Upper lobe of left lung (tissue), 4 donors: ENCODE measurements at regions not wholly inside any gene's neighbourhood (a gene's known extent, or its start where the extent isn't known, plus 50 kb on each side); places are given as distances from the start of the nearest gene placed in this dataset.

Source experiments
- EP300 ChIP-seq, 4 donors: sonication (generic); formaldehyde crosslinking; IDR thresholded peaks; one replicate each; pipeline ENCODE4 v1.5.1; 2017; ENCODE audit warnings: antibody characterized with exemption in 4 of 4, control low read depth in 2 of 4
- POLR2A ChIP-seq, 4 donors: fragments of 450-650 bp; IDR thresholded peaks; one replicate each; pipeline ENCODE4 v1.5.1; 2016 to 2017; ENCODE audit warnings: antibody characterized with exemption in 4 of 4, mild to moderate bottlenecking in 2 of 4
- POLR2AphosphoS5 ChIP-seq, 2 donors: sonication (generic); formaldehyde crosslinking; IDR thresholded peaks; one replicate each; pipeline ENCODE4 v1.5.1; 2017; ENCODE audit warnings: antibody characterized with exemption in 2 of 2
- TF ChIP-seq, protein P1 (sequence below), 6 experiments: fragments of 450-650 bp in 4 of 6; fragments of 200-600 bp in 2 of 6; sonication (generic) in 2 of 6; IDR thresholded peaks; one replicate each; pipeline ENCODE4 v1.5.1; 2016 to 2019; ENCODE audit warnings: antibody characterized with exemption in 6 of 6

DNA sequence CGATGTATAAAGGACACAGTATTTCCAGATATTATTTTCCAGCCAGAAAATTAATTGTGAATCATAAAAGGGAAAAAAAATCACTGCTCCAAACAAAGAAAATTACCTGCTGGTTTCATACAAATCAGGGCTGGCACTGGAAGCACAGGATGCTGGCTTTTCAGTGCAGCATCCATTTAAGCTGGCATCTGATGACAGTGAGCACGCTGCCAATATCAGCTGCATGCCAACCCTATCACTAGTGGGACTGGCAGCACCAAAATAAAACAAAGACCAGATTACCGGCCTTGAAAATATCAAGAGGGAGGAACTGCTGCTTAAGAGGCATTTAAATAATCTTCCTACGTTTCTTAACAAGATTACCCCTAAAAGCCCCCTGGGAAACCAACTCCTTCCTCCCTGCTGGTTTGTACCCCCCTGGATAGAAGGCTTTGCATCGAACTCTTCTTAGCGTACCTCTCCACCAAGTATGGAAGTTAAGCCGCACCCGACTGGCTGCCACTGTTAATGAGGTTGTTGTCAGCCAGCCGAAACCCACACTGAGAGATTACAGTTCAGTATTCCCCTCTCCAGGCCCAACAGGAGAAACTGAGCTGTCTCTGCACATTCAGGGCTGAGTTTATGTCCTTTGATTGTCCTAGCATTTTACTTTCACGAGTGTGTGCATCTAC is 257.8 kb downstream of the EFNB2 start:
- TF ChIP-seq EP300 (IDR thresholded peaks at IDR 0.05) (no peak), POLR2AphosphoS5 (IDR thresholded peaks at IDR 0.05) (no peak), POLR2A (IDR thresholded peaks at IDR 0.05) (no peak)
- TF ChIP-seq, protein P1, sequence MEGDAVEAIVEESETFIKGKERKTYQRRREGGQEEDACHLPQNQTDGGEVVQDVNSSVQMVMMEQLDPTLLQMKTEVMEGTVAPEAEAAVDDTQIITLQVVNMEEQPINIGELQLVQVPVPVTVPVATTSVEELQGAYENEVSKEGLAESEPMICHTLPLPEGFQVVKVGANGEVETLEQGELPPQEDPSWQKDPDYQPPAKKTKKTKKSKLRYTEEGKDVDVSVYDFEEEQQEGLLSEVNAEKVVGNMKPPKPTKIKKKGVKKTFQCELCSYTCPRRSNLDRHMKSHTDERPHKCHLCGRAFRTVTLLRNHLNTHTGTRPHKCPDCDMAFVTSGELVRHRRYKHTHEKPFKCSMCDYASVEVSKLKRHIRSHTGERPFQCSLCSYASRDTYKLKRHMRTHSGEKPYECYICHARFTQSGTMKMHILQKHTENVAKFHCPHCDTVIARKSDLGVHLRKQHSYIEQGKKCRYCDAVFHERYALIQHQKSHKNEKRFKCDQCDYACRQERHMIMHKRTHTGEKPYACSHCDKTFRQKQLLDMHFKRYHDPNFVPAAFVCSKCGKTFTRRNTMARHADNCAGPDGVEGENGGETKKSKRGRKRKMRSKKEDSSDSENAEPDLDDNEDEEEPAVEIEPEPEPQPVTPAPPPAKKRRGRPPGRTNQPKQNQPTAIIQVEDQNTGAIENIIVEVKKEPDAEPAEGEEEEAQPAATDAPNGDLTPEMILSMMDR (IDR thresholded peaks at IDR 0.05): no peak
